HG02970 (cell line): ENCODE measurements at regions not wholly inside any gene's neighbourhood (a gene's known extent, or its start where the extent isn't known, plus 50 kb on each side); places are given as distances from the start of the nearest gene placed in this dataset.

Source experiments
- ATAC-seq: cut with Tn5 transposase; IDR thresholded peaks from one replicate; pipeline ENCODE4 v1.9.1; 2021; ENCODE audit warnings: mild to moderate bottlenecking, moderate library complexity, moderate number of reproducible peaks; ENCODE audit not compliant: unreplicated experiment, low FRiP score

GRCh38 chr3:153595186-153595815 lies 433.3 kb downstream of the RAP2B start:
- no peak for ATAC-seq

- ATAC-seq, result no peak
Measured at GRCh38 chr3:153596401-153596800, 434.4 kb downstream of the RAP2B start.

GRCh38 chr3:153599685-153600084 lies 437.7 kb downstream of the RAP2B start:
- no peak for ATAC-seq

GRCh38 chr3:153600896-153601295 lies 438.9 kb downstream of the RAP2B start:
- no peak for ATAC-seq

- no peak for ATAC-seq
Measured at GRCh38 chr3:153601374-153601853, 439.4 kb downstream of the RAP2B start.

- no peak for ATAC-seq
Measured at GRCh38 chr3:153602801-153603200, 440.8 kb downstream of the RAP2B start.

- ATAC-seq, result no peak
Measured at GRCh38 chr3:153614140-153614539, 452.1 kb downstream of the RAP2B start.

- ATAC-seq, result no peak
Measured at GRCh38 chr3:153614563-153614962, 452.5 kb downstream of the RAP2B start.

- no peak for ATAC-seq
Measured at GRCh38 chr3:153615863-153616262, 453.8 kb downstream of the RAP2B start.

- no peak for ATAC-seq
Measured at GRCh38 chr3:153617463-153617862, 455.4 kb downstream of the RAP2B start.

- no peak for ATAC-seq
Measured at GRCh38 chr3:153618176-153618575, 456.1 kb downstream of the RAP2B start.

GRCh38 chr3:153619268-153619667 lies 457.2 kb downstream of the RAP2B start:
- no peak for ATAC-seq

GRCh38 chr3:153621953-153622352 lies 459.9 kb downstream of the RAP2B start:
- peak; percentile 93 for ATAC-seq

GRCh38 chr3:153623834-153624233 lies 461.8 kb downstream of the RAP2B start:
- no peak for ATAC-seq

- no peak for ATAC-seq
Measured at GRCh38 chr3:153624310-153625030, 462.4 kb downstream of the RAP2B start.

GRCh38 chr3:153625506-153625905 lies 463.5 kb downstream of the RAP2B start:
- no peak for ATAC-seq

- no peak for ATAC-seq
Measured at GRCh38 chr3:153626158-153626557, 464.1 kb downstream of the RAP2B start.

GRCh38 chr3:153628591-153628990 lies 466.6 kb downstream of the RAP2B start:
- ATAC-seq, result no peak

GRCh38 chr3:153629148-153629547 lies 467.1 kb downstream of the RAP2B start:
- no peak for ATAC-seq

GRCh38 chr3:153631102-153631501 lies 469.1 kb downstream of the RAP2B start:
- no peak for ATAC-seq

- no peak for ATAC-seq
Measured at GRCh38 chr3:153631664-153632063, 469.6 kb downstream of the RAP2B start.

- no peak for ATAC-seq
Measured at GRCh38 chr3:153633407-153633806, 471.4 kb downstream of the RAP2B start.
